GM13976 (cell line): ENCODE measurements at regions not wholly inside any gene's neighbourhood (a gene's known extent, or its start where the extent isn't known, plus 50 kb on each side); places are given as distances from the start of the nearest gene placed in this dataset.

ENCODE experiments used
- DNase-seq: peaks from one replicate; pipeline ENCODE4 v3.0.0; 2012; ENCODE audit warnings: low spot score
- in situ Hi-C: fragments of 300-500 bp; cut with MboI; formaldehyde crosslinking; loops from one replicate; pipeline ENCODE4 v1.12.0; 2022; ENCODE audit warnings: low sequenced_read_pairs, mixed read lengths, inconsistent platforms; ENCODE audit not compliant: unreplicated experiment
- TF ChIP-seq, protein P1 (sequence below): IDR thresholded peaks from 2 replicates; pipeline ENCODE4 v1.5.1; 2012; ENCODE audit warnings: borderline replicate concordance, mild to moderate bottlenecking; ENCODE audit not compliant: insufficient read depth; ENCODE audit errors: extremely low read depth, missing control alignments, control extremely low read depth

DNA sequence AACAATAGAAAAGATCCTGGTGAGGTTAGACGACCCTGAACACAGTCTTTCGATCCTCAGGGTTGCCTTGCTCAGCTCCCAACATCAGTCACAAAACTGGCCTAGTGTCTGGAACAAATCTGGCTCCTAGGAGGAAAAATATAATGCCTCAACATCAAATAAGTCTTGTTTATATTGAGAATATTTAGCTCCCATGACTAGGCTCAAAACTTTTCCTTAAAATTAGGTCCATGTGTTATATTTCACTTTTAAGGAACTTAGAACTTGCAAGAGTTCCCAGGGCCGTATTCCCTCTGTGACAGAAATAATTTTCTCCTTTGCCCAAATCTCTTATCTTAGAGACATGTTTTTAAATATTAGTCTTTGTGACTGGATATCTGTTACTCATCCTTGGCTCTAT, 819.7 kb upstream of the ZEB2 start:
- TF ChIP-seq, protein P1, sequence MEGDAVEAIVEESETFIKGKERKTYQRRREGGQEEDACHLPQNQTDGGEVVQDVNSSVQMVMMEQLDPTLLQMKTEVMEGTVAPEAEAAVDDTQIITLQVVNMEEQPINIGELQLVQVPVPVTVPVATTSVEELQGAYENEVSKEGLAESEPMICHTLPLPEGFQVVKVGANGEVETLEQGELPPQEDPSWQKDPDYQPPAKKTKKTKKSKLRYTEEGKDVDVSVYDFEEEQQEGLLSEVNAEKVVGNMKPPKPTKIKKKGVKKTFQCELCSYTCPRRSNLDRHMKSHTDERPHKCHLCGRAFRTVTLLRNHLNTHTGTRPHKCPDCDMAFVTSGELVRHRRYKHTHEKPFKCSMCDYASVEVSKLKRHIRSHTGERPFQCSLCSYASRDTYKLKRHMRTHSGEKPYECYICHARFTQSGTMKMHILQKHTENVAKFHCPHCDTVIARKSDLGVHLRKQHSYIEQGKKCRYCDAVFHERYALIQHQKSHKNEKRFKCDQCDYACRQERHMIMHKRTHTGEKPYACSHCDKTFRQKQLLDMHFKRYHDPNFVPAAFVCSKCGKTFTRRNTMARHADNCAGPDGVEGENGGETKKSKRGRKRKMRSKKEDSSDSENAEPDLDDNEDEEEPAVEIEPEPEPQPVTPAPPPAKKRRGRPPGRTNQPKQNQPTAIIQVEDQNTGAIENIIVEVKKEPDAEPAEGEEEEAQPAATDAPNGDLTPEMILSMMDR, result no peak
- no peak for DNase-seq
- in situ Hi-C loops, result no loop called here

DNA sequence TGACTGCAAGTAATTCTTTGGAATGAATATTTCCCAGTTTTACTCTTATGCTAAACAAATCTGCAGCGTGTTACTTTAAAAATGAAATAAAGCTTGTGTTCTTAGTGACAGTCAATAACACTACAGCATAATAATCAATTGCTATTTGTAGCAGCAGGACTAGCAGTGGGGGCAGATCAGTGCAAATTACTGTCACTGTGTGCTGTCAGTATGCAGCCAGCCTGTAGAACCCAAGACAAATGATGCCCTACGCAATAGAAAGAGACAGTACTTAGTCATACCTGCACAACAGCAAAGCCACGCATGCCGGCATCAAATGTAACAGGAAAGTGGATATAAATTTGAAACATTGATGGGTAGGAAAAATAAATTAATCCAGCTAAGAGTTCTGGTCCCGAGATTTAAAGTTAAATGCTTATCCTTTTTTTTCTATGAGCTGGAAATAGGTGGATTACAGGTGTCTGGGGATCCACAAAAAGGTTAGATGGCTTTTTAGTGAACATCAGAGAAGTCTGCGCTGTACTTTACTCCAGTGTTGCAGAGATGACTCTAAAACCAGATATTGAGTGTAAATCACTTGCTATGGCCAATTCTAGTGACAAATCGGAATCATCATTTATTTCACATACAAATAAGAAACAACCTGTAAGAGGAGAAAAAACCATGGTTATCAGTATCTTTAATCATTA, 812.4 kb upstream of the ZEB2 start:
- in situ Hi-C loops, result no loop called here
- TF ChIP-seq, protein P1, result no peak
- no peak for DNase-seq

DNA sequence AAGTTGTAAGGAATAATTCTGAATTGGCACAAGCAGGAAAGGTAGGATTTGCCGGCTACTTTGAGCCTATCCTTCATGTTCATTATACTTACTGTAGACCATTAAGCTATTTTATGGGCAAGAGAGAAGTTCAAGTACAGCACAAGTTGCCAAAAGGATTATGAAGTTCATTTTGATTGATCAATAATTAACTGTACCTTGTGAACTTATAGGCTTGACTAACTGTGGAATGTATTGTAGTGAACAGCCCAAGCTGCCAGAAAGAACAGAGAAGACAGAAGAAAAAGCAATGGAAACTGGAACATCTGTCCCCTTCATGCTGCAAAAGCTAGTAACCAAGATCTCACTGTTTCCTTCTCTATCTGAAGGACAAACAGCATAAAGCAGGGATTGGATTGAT, 810.1 kb upstream of the ZEB2 start:
- TF ChIP-seq, protein P1, result no peak
- in situ Hi-C loops, result no loop called here
- DNase-seq, result no peak

DNA sequence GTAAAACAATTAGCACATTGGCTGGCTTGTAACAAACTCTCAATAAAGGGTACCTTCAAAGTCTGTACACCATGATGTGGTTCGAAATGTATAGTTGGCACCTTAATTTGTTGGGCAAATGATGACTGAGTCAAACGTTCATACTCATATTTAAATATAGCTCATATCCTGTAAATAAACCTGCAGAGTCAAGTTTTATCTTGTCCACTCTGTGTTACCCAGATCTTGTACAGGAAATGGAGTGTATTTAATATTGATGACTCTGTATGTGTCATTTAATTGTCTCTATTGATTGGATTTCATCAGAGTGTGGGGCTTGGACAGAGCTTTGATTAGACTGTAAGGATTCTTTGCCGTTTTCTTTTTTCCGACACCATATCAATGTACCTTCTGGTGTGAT, 805.6 kb upstream of the ZEB2 start:
- TF ChIP-seq, protein P1, result no peak
- no peak for DNase-seq
- in situ Hi-C loops, result no loop called here

DNA sequence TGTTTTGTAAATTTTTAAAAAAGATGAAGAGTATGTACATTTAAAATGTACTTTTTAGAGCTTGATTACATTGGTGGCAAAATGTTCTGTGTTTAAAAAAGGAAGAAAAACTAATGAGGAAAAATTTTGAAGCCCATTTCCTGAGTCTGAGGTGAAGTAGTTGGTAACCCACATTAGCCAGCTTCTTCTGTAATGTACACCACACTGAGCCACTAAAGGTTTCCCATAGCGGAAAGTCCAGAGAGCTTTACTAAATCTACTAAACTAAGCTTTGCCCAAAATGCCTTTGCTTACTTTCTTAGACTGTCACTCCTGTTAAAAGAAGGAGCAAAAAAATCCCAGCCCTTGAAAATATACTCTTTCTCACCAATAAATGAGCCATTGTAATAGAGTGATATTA, 804.8 kb upstream of the ZEB2 start:
- TF ChIP-seq, protein P1, result no peak
- no peak for DNase-seq

DNA sequence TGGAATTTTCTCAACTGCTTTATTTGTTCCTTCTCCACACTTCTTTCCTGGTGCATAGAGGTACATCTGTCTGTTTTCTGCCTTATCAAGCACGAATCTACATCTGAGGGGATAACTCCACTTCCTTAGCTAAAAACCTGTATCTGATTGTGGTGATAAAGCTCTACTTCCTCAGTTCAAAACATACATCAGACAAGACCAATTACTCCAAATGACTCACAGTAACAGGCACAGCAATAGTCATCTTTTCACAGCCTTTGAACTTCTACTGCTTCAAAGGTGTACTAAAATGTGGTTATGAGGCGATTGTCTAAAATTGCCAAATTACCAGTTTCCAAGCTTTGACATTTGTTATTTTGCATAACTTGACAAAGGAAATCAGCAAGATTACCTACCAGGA, 803.6 kb upstream of the ZEB2 start:
- DNase-seq, result no peak
- in situ Hi-C loops, result no loop called here
- TF ChIP-seq, protein P1, result no peak

More for the DNA sequence above, 804.8 kb upstream of the ZEB2 start:
- in situ Hi-C loops, result no loop called here
